HCT116 (cell line): ENCODE measurements at regions not wholly inside any gene's neighbourhood (a gene's known extent, or its start where the extent isn't known, plus 50 kb on each side); places are given as distances from the start of the nearest gene placed in this dataset.

ENCODE experiments used
- ATF3 ChIP-seq: IDR thresholded peaks from 2 replicates; pipeline ENCODE4 v1.6.1; 2012
- CTCF ChIP-seq, 3 experiments: fragments of 200-600 bp in 1 of 3; sonication (generic) in 1 of 3; IDR thresholded peaks in 2 of 3; conservative IDR thresholded peaks in 1 of 3; 2 replicates each; pipeline ENCODE4 v1.5.1; 2012 to 2017; ENCODE audit warnings: low read depth in 2 of 3, low read length in 2 of 3, antibody characterized with exemption in 1 of 3, borderline replicate concordance in 1 of 3, control low read depth in 1 of 3, mild to moderate bottlenecking in 1 of 3, mixed read lengths in 1 of 3, mixed run types in 1 of 3, moderate library complexity in 1 of 3; ENCODE audit not compliant: insufficient read depth in 1 of 3
- EGR1 ChIP-seq: IDR thresholded peaks from 2 replicates; pipeline ENCODE4 v1.6.1; 2012; ENCODE audit warnings: low read depth
- EZH2 ChIP-seq: fragments of 200-600 bp; sonication (generic); IDR thresholded peaks from 2 replicates; pipeline ENCODE4 v1.6.1; 2017; ENCODE audit warnings: antibody characterized with exemption, mixed run types
- EZH2phosphoT487 ChIP-seq: fragments of 200-600 bp; IDR thresholded peaks from 2 replicates; pipeline ENCODE4 v1.6.1; 2018; ENCODE audit warnings: antibody characterized with exemption, borderline replicate concordance
- FOSL1 ChIP-seq: IDR thresholded peaks from 2 replicates; pipeline ENCODE4 v1.6.1; 2012; ENCODE audit warnings: low read depth
- JUND ChIP-seq: IDR thresholded peaks from 2 replicates; pipeline ENCODE4 v1.6.1; 2012
- MAX ChIP-seq: IDR thresholded peaks from 2 replicates; pipeline ENCODE4 v1.6.1; 2012
- POLR2A ChIP-seq: IDR thresholded peaks from 2 replicates; pipeline ENCODE4 v1.7.0; 2011; ENCODE audit warnings: borderline replicate concordance; ENCODE audit not compliant: insufficient read depth, insufficient read length; ENCODE audit errors: extremely low read depth
- POLR2AphosphoS5 ChIP-seq: IDR thresholded peaks from 2 replicates; pipeline ENCODE4 v1.6.1; 2011; ENCODE audit warnings: mild to moderate bottlenecking, low read depth, low read length, moderate library complexity
- REST ChIP-seq: IDR thresholded peaks from 2 replicates; pipeline ENCODE4 v1.6.1; 2012; ENCODE audit warnings: low read depth

GRCh38 chr19:27806471-27807070 lies 1406.4 kb downstream of the UQCRFS1 start:
- TF ChIP-seq REST (no peak), CTCF (IDR thresholded peaks at IDR 0.05 in 2 of 3, conservative IDR thresholded peaks at IDR 0.05 in 1 of 3; ENCODE audit: borderline replicate concordance in 1 of 3, insufficient read depth in 1 of 3, low read depth in 2 of 3, low read length in 2 of 3) (no peak), POLR2AphosphoS5 (no peak), POLR2A (no peak), EZH2phosphoT487 (no peak), FOSL1 (no peak), ATF3 (no peak), JUND (no peak), EZH2 (no peak), EGR1 (no peak), MAX (no peak)
